Cardiac septum (tissue), 1 donor: ENCODE measurements at regions not wholly inside any gene's neighbourhood (a gene's known extent, or its start where the extent isn't known, plus 50 kb on each side); places are given as distances from the start of the nearest gene placed in this dataset.

Experiments used
- DNase-seq: peaks from one replicate; pipeline ENCODE4 v3.0.0-alpha.2; 2020; ENCODE audit warnings: low spot score
- intact Hi-C: fragments of 100-400 bp; cut with DNase I; formaldehyde crosslinking; loops from one replicate; pipeline ENCODE4 v1.14.0; 2022
- donor health status: DM: no; HTN: no; CAD: no.

DNA sequence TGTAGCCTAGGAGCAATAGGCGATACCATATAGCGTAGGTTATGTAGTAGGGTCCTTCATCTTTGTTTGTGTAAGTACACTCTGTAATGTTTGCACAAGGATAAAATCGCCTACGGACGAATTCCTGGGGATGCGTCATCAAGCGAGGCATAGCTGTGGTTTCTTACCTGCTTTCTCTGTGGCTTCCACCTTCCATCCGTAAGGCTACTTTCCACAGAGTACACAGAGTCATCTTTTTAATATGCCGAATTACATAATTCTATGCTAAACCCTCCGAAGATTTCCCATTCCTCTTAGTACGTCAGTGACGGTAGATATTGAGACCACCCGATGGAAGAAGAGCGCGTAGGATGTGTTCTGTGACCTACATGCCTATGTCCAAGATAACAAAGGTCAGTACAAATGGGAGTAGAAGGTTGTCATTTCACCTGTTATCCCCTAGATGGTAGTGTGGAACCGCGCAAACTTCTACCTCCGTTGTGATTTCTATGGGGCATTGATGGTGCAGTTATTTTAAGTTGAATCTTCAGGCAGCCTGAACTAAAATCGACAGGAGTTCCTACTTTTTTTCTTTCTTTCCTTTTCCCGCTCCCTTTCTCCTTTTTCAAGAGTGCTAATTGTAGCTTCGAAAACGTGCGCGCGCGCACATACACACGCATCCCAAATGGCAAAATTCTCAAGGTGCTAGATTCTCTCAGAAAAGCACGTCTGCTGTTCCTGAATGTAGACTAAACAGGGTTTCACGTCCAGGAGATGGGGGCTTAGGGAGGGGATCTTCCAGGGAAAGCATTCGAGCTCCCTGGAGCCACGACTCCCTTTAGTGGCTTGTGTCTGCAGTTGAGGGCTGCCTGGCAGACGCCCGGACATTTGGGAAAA is 111.7 kb upstream of the MBL2 start:
- DNase-seq, result no peak
- intact Hi-C loops, result no loop called here

GRCh38 chr10:52879091-52879807 is 106.7 kb upstream of the MBL2 start:
- intact Hi-C loops, result no loop called here

DNA sequence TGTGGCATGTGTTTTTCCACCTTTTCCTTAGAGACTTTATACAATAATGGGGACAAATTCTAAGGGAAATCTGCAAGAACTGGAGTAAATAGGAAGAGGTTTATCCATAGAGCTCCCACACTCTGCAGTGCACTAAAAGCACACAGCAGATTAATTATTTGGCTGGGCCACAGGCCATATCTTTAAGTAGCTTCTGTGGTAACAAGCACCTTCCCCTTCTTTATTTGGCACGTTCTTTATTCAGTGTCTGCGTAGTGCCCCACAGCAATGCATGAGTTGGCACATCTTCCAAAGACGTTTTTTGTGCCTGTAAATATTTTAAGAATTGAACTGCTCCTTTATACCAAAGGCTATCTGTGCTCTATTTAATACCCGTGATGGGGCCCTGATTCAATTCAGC is 104.9 kb upstream of the MBL2 start:
- DNase-seq, result no peak
- intact Hi-C loops, result no loop called here

More at GRCh38 chr10:52879091-52879807, 106.7 kb upstream of the MBL2 start:
- no peak for DNase-seq

DNA sequence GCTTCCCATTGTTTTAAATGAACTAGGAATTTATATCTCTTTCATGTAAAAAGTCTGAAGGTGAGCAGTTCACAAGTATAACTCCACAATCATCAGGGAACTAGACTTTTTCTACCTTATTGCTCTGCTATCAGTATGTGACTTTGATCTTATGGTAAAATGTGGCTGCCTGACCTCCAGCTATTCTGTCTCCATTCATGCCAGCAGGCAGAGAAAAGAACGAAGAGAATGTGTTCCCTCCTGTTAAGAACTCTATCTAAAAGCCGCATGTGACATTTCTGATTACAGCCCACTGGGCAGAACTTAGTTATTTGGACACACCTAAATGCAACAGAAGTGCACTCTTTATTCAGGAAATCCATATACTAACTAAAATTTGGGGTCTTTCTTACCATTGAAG is 102.8 kb upstream of the MBL2 start:
- intact Hi-C loops, result no loop called here
- DNase-seq, result no peak

GRCh38 chr10:52874581-52874980 is 102.0 kb upstream of the MBL2 start:
- intact Hi-C loops, result no loop called here
- no peak for DNase-seq

DNA sequence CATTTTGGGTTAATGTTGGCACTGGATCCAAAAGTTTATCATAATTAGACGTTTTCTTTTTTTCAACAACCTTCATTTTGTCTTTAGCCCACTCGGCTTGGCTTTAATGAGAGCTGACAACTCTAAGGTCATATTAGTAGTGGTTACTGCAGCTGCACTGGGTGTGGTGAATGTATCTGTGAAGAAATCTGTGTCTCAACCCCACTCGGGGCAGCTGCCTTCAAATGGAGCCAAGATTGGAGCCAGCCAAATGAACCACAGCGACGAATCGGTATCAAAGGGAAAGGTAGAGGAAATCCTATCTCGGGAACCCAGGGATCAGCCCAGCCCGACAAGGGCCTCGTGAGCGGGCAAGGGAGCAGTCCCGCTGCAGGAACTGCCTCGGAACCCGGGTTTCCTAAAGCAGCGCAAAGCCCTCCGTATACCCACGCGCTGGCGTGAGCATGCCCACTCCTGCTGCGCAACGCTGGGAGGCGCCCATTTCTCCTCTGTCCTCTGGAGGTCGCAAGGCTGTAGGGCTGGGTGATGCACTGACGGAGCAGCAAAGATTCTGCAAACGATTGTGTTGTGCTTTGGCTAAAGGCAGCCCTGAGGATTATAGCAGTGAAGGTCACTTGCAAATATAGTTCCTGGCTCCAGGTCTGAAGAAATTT is 98.7 kb upstream of the MBL2 start:
- intact Hi-C loops, result no loop called here
- no peak for DNase-seq

DNA sequence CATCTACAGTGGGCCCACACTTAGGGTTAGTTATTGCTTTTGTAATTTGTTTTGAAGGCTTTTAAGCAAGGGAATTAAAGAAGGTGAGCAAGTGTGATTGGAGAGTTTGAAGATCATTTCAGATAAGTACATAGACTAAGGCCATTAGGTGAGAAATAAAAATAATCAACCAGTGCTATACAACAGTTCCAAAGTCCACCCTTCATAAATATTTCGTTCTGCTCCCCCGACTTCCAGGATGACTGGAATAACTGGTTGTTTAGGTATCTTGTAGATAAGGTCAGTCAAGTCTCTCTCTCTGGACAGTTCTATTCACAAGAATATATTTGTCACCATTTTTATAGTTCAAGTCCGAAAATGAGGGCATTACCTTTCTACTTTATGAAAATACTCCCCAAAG is 98.0 kb upstream of the MBL2 start:
- no peak for DNase-seq
- intact Hi-C loops, result no loop called here

DNA sequence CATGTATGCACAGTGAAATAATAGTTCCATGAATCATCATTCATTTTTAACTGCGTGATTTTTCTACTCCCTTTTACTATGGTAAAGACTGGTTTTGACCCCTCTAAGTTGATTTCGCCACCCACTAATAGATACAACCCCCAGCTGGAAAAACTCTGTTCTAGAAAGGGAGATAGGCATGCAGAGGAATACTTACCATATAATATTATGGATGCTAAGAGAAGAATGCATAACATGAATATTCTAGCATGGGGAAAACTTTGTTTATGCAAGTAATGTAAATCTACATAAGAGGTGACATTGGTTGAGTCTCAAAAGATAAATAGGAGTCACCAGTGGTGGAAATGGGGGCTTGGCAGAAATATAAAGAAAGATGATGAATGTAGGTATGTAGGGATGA is 97.3 kb upstream of the MBL2 start:
- DNase-seq, result no peak
- intact Hi-C loops, result no loop called here

DNA sequence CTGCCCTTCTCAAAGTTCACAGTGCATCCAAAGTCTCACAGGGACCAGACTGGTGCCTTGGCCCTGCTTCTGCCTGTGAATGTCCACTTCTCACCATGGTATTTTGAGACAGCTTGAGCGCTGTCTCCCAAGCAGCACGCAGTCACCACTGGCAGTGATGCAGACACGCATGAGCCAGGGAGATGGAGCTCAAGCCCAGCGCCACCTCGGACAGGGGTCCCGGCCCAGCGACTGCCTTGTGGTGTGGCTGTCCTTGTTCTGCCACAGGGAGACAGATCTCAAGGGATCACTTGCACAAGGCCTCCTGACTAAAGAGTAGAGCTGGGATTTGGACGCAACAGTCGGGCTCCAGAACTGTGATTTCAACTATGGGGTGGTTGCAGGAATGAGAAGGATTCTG is 92.6 kb upstream of the MBL2 start:
- intact Hi-C loops, result no loop called here

GRCh38 chr10:52864201-52865106 is 91.9 kb upstream of the MBL2 start:
- intact Hi-C loops, result no loop called here
- no peak for DNase-seq

More for the DNA sequence above, 92.6 kb upstream of the MBL2 start:
- no peak for DNase-seq

GRCh38 chr10:52858722-52859121 is 86.1 kb upstream of the MBL2 start:
- DNase-seq, result no peak
- intact Hi-C loops, result no loop called here

GRCh38 chr10:52855546-52856325 is 83.2 kb upstream of the MBL2 start:
- no peak for DNase-seq
- intact Hi-C loops, result no loop called here

GRCh38 chr10:52853704-52854103 is 81.1 kb upstream of the MBL2 start:
- DNase-seq, result no peak
- intact Hi-C loops, result no loop called here

GRCh38 chr10:52836816-52837215 is 64.2 kb upstream of the MBL2 start:
- DNase-seq, result no peak
- intact Hi-C loops, result no loop called here
